GM12878 (cell line): ENCODE measurements at regions not wholly inside any gene's neighbourhood (a gene's known extent, or its start where the extent isn't known, plus 50 kb on each side); places are given as distances from the start of the nearest gene placed in this dataset.
"Not testable (repeated sequence)": the region's sequence is repeated elsewhere in the genome, so short reads cannot be mapped to it uniquely, and the experiment has no call there.

ENCODE experiments used
- ATAC-seq: fragments of 200-7000 bp; cut with Tn5 transposase; 3 replicates; pipeline ENCODE4 v1.9.1; 2020; ENCODE audit warnings: mild to moderate bottlenecking, moderate library complexity
- BruUV-seq: library from RNA; stranded (reverse); fragments of 400-500 nt; replicated peaks from 2 replicates; lab custom pipeline; 2021; lab: Mats Ljungman, UMichigan
- CTCF ChIA-PET: fragments of 300-600 bp; sonication (Branson Sonifier 250); formaldehyde crosslinking; extraction: SDS; loops from one replicate; lab custom pipeline; 2021; ENCODE audit warnings: inconsistent platforms; lab: Yijun Ruan, JAX
- POLR2A ChIA-PET: fragments of 350-600 bp; formaldehyde crosslinking; extraction: SDS; loops from one replicate; lab custom pipeline; 2021; ENCODE audit warnings: inconsistent platforms; lab: Charles Lee
- RAD21 ChIA-PET: fragments of 300-600 bp; sonication (Branson Sonifier 250); formaldehyde crosslinking; loops from one replicate; lab custom pipeline; 2023; ENCODE audit warnings: antibody characterized with exemption; ENCODE audit not compliant: unreplicated experiment; lab: Charles Lee
- SMC1A ChIA-PET: fragments of 300-600 bp; sonication (Branson Sonifier 250); formaldehyde crosslinking; loops from one replicate; lab custom pipeline; 2023; ENCODE audit not compliant: unreplicated experiment, uncharacterized antibody; lab: Charles Lee
- DNase-seq: peaks from one replicate; pipeline ENCODE4 v3.0.0-alpha.2; 2011; ENCODE audit warnings: low read depth, low spot score
- FAIRE-seq: peaks from 3 replicates; lab custom pipeline; 2011; peaks lifted over from hg19 to GRCh38; lab: Jason Lieb, UNC
- H2AFZ ChIP-seq: 2 replicates; pipeline ENCODE4 v1.6.0; 2011; ENCODE audit warnings: low read depth, low read length, control low read depth; ENCODE audit not compliant: control insufficient read depth
- H3K27ac ChIP-seq: 2 replicates; pipeline ENCODE4 v1.5.1; 2011; ENCODE audit warnings: control low read depth; ENCODE audit not compliant: control insufficient read depth, insufficient read depth
- H3K27me3 ChIP-seq, 2 experiments: replicated peaks in 1 of 2; 2 replicates each; pipeline versions ENCODE4 v1.6.0 to v1.6.1; 2011; ENCODE audit warnings: low read length in 1 of 2; ENCODE audit not compliant: control insufficient read depth in 2 of 2, insufficient read depth in 2 of 2
- H3K36me3 ChIP-seq, 2 experiments: 2 replicates each; pipeline ENCODE4 v1.5.1; 2011; ENCODE audit warnings: low read length in 1 of 2; ENCODE audit not compliant: control insufficient read depth in 2 of 2, insufficient read depth in 2 of 2
- H3K4me1 ChIP-seq: 2 replicates; pipeline ENCODE4 v1.6.1; 2011; ENCODE audit warnings: mild to moderate bottlenecking, low read length, moderate library complexity, mixed read lengths; ENCODE audit not compliant: control insufficient read depth, insufficient read depth
- H3K4me2 ChIP-seq: 2 replicates; pipeline ENCODE4 v1.6.0; 2011; ENCODE audit warnings: control low read depth; ENCODE audit not compliant: control insufficient read depth, insufficient read depth
- H3K4me3 ChIP-seq: fragments of 200-600 bp; sonication (generic); 2 replicates; pipeline ENCODE4 v1.5.1; 2016
- H3K79me2 ChIP-seq: 2 replicates; pipeline ENCODE4 v1.6.0; 2011; ENCODE audit warnings: low read length; ENCODE audit not compliant: control insufficient read depth, insufficient read depth
- H3K9ac ChIP-seq: 2 replicates; pipeline ENCODE4 v1.8.0; 2011; ENCODE audit warnings: low read length, control low read depth, mixed read lengths; ENCODE audit not compliant: control insufficient read depth, insufficient read depth
- H3K9me3 ChIP-seq: replicated peaks from 3 replicates; pipeline ENCODE4 v1.5.1; 2011; ENCODE audit warnings: mild to moderate bottlenecking, low read length; ENCODE audit not compliant: control insufficient read depth, insufficient read depth
- H4K20me1 ChIP-seq: 2 replicates; pipeline ENCODE4 v1.6.0; 2011; ENCODE audit not compliant: control insufficient read depth, insufficient read depth
- CREB1 ChIP-seq: IDR thresholded peaks from 2 replicates; pipeline ENCODE4 v1.6.1; 2012; ENCODE audit warnings: low read depth, mild to moderate bottlenecking, inconsistent platforms
- DPF2 ChIP-seq: fragments of 450-650 bp; IDR thresholded peaks from 2 replicates; pipeline ENCODE4 v1.6.1; 2017; ENCODE audit warnings: mild to moderate bottlenecking
- E2F8 ChIP-seq: fragments of 450-650 bp; IDR thresholded peaks from 2 replicates; pipeline ENCODE4 v1.6.1; 2018; ENCODE audit warnings: mild to moderate bottlenecking, low read depth, moderate library complexity; ENCODE audit not compliant: partially characterized antibody
- GATAD2B ChIP-seq: fragments of 450-650 bp; conservative IDR thresholded peaks from 2 replicates; pipeline ENCODE4 v1.6.1; 2017; ENCODE audit warnings: low read depth, mild to moderate bottlenecking, moderate library complexity
- MLLT1 ChIP-seq: fragments of 450-650 bp; IDR thresholded peaks from 2 replicates; pipeline ENCODE4 v1.6.1; 2016; ENCODE audit warnings: mild to moderate bottlenecking
- MTA2 ChIP-seq: fragments of 450-650 bp; IDR thresholded peaks from 2 replicates; pipeline ENCODE4 v1.6.1; 2016; ENCODE audit warnings: low read depth, mild to moderate bottlenecking, moderate library complexity
- NFXL1 ChIP-seq: fragments of 450-650 bp; IDR thresholded peaks from 2 replicates; pipeline ENCODE4 v1.6.1; 2017; ENCODE audit warnings: antibody characterized with exemption, mild to moderate bottlenecking, borderline replicate concordance
- PML ChIP-seq: IDR thresholded peaks from 2 replicates; pipeline ENCODE4 v1.6.1; 2012; ENCODE audit warnings: low read length, inconsistent platforms
- REST ChIP-seq: IDR thresholded peaks from 2 replicates; pipeline ENCODE4 v1.6.1; 2012; ENCODE audit warnings: mild to moderate bottlenecking, low read depth, low read length
- TBL1XR1 ChIP-seq: IDR thresholded peaks from 2 replicates; pipeline ENCODE4 v1.6.1; 2012; ENCODE audit warnings: low read depth, low read length, improper control_type of control experiment
- WGBS: methylation state at CpG from one replicate; pipeline ENCODE4 v1.1.6; 2016; ENCODE audit warnings: low lambda C conversion rate; ENCODE audit not compliant: insufficient replicate concordance, insufficient coverage; ENCODE audit errors: missing lambda C conversion rate; 5-methylcytosine and 5-hydroxymethylcytosine counted together
- in situ Hi-C: fragments of 300-500 bp; cut with MboI; formaldehyde crosslinking; loops from 9 replicates; pipeline ENCODE4 v1.14.3; 2018; ENCODE audit warnings: mixed read lengths
- intact Hi-C: fragments of 100-400 bp; cut with micrococcal nuclease; formaldehyde crosslinking; loops from one replicate; pipeline ENCODE4 v1.14.2; 2022; ENCODE audit not compliant: unreplicated experiment

- no peak for TF ChIP-seq REST
- no peak for TF ChIP-seq MLLT1
- no peak for TF ChIP-seq NFXL1
- TF ChIP-seq MTA2: no peak
- TF ChIP-seq GATAD2B: no peak
- TF ChIP-seq CREB1: no peak
- TF ChIP-seq TBL1XR1: no peak
- TF ChIP-seq E2F8: no peak
- no peak for TF ChIP-seq PML
- TF ChIP-seq DPF2: no peak
Observed at GRCh38 chr7:131808736-131809135, 252.3 kb upstream of the PODXL start (continued).

- H3K9me3 ChIP-seq, FAIRE-seq, H4K20me1 ChIP-seq, H3K27me3 ChIP-seq, H3K9ac ChIP-seq, H3K4me1 ChIP-seq, intact Hi-C loops, CTCF ChIA-PET, ATAC-seq, BruUV-seq, SMC1A ChIA-PET, H3K36me3 ChIP-seq, DNase-seq, RAD21 ChIA-PET, H3K27ac ChIP-seq, in situ Hi-C loops, H3K79me2 ChIP-seq, H3K4me3 ChIP-seq, H2AFZ ChIP-seq, POLR2A ChIA-PET, H3K4me2 ChIP-seq: not testable (repeated sequence)
- WGBS: 66% methylated on average over 8 of the region's 8 CpGs
Observed at GRCh38 chr7:131808156-131808555, 251.7 kb upstream of the PODXL start.
